HepG2 (cell line): ENCODE measurements at regions not wholly inside any gene's neighbourhood (a gene's known extent, or its start where the extent isn't known, plus 50 kb on each side); places are given as distances from the start of the nearest gene placed in this dataset.

Experiments used
- CTCF ChIP-seq: sonication (generic); formaldehyde crosslinking; IDR thresholded peaks from 2 replicates; pipeline ENCODE4 v1.5.0; 2020; ENCODE audit warnings: mild to moderate bottlenecking, missing genetic modification reagents, moderate library complexity
- HDAC2 ChIP-seq: sonication (generic); formaldehyde crosslinking; IDR thresholded peaks from 2 replicates; pipeline ENCODE4 v1.4.0; 2020; ENCODE audit warnings: missing genetic modification reagents
- KLF9 ChIP-seq: IDR thresholded peaks from 2 replicates; pipeline ENCODE4 v1.6.1; 2016; ENCODE audit warnings: low read depth
- NFYB ChIP-seq: sonication (generic); formaldehyde crosslinking; IDR thresholded peaks from 2 replicates; pipeline ENCODE4 v1.4.0; 2020; ENCODE audit warnings: missing genetic modification reagents

DNA sequence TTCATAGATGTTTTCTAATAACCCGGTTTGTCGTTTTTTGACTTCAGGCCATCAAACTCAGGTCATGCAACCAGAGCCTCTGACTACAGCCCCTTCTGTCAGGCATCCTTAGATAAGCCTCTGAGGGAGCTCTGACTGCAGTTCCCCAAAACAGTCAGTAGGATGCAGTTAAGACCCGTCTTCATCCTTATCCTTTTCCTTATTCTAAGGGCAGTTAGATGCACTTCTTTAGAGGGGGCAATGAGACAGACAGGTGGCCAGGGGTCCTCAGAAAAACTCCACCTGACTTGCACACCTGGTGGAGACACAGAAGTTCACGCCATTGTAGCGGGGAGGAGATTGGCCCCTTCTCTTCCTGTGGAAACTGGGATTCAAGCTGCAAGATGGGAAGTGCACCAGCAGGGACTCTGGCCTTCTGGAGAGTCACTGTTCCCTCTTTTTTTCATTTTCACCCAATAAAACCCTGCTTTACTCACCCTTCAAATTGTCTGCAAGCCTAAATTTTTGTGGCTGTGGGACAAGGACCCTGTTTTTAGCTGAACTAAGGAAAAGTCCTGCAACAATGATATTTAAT, 104.8 kb upstream of the TFPI start:
- TF ChIP-seq KLF9 (CRISPR knock-in tag), result no peak
- no peak for TF ChIP-seq HDAC2 (CRISPR knock-in tag)
- TF ChIP-seq CTCF (CRISPR knock-in tag), result peak; percentile 30; the same call in 1 of the 2 replicates
- no peak for TF ChIP-seq NFYB
